Prostate gland (tissue), 2 donors: ENCODE measurements at regions not wholly inside any gene's neighbourhood (a gene's known extent, or its start where the extent isn't known, plus 50 kb on each side); places are given as distances from the start of the nearest gene placed in this dataset.

ENCODE experiments used
- DNase-seq: peaks from one replicate; pipeline ENCODE4 v3.0.0-alpha.2; 2019; ENCODE audit warnings: low spot score
- H3K27ac ChIP-seq, 2 donors: fragments of 200-600 bp; sonication (generic); 2 replicates each; pipeline ENCODE4 v1.5.1; 2017 to 2019
- H3K27me3 ChIP-seq: fragments of 200-600 bp; sonication (generic); replicated peaks from 2 replicates; pipeline ENCODE4 v1.5.1; 2019; ENCODE audit not compliant: insufficient read depth
- H3K36me3 ChIP-seq, 2 donors: fragments of 200-600 bp; sonication (generic); 1 replicate in 1 of 2; 2 replicates in 1 of 2; pipeline versions ENCODE4 v1.5.1 to v1.8.1; 2017 to 2019
- H3K4me1 ChIP-seq: fragments of 200-600 bp; sonication (generic); replicated peaks from 2 replicates; pipeline ENCODE4 v1.5.1; 2019
- H3K4me3 ChIP-seq, 2 donors: fragments of 200-600 bp; sonication (generic); 2 replicates each; pipeline ENCODE4 v1.5.1; 2017 to 2019
- H3K9me3 ChIP-seq: fragments of 200-600 bp; sonication (generic); 2 replicates; pipeline ENCODE4 v1.5.1; 2017
- POLR2A ChIP-seq: fragments of 450-650 bp; IDR thresholded peaks from one replicate; pipeline ENCODE4 v1.6.1; 2016; ENCODE audit warnings: antibody characterized with exemption, mild to moderate bottlenecking
- POLR2AphosphoS5 ChIP-seq: sonication (generic); formaldehyde crosslinking; IDR thresholded peaks from one replicate; pipeline ENCODE4 v1.6.1; 2017; ENCODE audit warnings: antibody characterized with exemption
- WGBS: methylation state at CpG from one replicate; pipeline ENCODE4 v1.1.5; 2018; 5-methylcytosine and 5-hydroxymethylcytosine counted together
- intact Hi-C: fragments of 100-400 bp; cut with DNase I; formaldehyde crosslinking; loops from one replicate; pipeline ENCODE4 v1.14.2; 2022
- TF ChIP-seq, protein P1 (sequence below), 4 experiments: fragments of 200-600 bp in 2 of 4; fragments of 450-650 bp in 2 of 4; sonication (generic) in 2 of 4; IDR thresholded peaks; 1 replicate in 3 of 4; 2 replicates in 1 of 4; pipeline ENCODE4 v1.5.1; 2016 to 2019; ENCODE audit warnings: antibody characterized with exemption in 4 of 4, mild to moderate bottlenecking in 2 of 4, moderate library complexity in 2 of 4

DNA sequence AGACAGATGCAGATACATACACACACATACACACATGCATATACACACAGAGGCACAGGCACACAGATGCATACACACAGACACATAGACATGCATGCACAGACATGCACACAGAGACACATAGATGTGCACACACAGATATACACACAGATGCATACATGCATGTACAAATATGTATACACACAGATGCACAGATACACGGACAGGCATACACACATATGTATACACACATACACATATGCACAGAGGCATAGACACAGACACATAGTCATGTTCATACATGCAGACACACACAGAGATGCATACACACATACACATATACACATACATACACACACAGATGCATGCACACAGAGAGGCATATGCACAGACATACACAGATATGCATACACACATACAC, 437.3 kb upstream of the SMIM21 start:
- no peak for DNase-seq
- TF ChIP-seq POLR2AphosphoS5 (no peak), POLR2A (no peak)
- TF ChIP-seq, protein P1, sequence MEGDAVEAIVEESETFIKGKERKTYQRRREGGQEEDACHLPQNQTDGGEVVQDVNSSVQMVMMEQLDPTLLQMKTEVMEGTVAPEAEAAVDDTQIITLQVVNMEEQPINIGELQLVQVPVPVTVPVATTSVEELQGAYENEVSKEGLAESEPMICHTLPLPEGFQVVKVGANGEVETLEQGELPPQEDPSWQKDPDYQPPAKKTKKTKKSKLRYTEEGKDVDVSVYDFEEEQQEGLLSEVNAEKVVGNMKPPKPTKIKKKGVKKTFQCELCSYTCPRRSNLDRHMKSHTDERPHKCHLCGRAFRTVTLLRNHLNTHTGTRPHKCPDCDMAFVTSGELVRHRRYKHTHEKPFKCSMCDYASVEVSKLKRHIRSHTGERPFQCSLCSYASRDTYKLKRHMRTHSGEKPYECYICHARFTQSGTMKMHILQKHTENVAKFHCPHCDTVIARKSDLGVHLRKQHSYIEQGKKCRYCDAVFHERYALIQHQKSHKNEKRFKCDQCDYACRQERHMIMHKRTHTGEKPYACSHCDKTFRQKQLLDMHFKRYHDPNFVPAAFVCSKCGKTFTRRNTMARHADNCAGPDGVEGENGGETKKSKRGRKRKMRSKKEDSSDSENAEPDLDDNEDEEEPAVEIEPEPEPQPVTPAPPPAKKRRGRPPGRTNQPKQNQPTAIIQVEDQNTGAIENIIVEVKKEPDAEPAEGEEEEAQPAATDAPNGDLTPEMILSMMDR (IDR thresholded peaks at IDR 0.05): no peak
- 100% methylated on average over 1 of the region's 1 CpG for WGBS
- intact Hi-C loops: no loop called here
- Histone ChIP-seq H3K4me3 (no peak overlapping the region), H3K27me3 (no peaks in the 10 kb centered on the region), H3K4me1 (no peaks in the 10 kb centered on the region), H3K36me3 (no peaks in the 10 kb centered on the region), H3K27ac (no peak overlapping the region), H3K9me3 (no peaks in the 10 kb centered on the region)

DNA sequence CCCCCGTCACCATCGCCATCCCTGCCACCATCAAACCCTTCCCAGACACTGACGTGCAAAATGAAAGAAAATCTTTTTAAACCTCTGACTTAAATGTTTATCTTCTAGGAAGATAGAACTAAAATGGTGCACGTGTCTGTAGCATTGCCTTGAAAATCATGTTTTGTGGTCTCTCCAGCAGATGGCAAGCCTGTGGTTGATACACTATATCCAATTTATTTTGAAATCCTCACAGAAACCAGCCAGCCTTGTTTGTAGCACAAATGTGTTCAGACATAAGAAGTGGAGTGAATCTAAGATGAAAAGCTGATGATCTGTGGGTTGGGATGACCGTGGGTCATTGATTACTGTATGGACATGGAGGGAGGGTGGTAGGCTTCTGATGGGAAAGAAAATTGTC, 436.2 kb upstream of the SMIM21 start:
- WGBS: 88% methylated on average over 5 of the region's 5 CpGs

DNA sequence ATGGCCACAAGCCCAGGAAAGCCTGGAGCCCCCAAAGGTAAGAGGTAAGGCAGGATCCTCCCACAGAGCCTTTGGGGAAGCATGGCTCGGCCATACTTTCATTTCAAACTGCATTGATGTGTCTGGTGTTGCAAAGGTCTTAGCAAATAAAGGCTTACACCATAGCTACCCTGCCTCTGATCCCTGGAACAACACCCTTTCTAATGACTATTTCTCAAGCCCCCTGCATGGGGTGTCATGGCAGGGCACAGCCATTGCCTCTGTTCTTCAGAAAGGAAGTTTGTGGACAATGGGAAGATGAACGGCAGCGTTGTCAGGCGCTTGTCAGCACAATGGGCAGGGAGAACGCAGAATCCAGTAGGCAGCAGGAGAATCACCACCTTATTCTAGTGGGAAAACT, 435.0 kb upstream of the SMIM21 start:
- Histone ChIP-seq H3K4me3 (no peak overlapping the region), H3K27ac (no peak overlapping the region), H3K9me3 (no peaks in the 10 kb centered on the region), H3K36me3 (no peaks in the 10 kb centered on the region), H3K27me3 (no peaks in the 10 kb centered on the region), H3K4me1 (no peaks in the 10 kb centered on the region)
- TF ChIP-seq POLR2A (no peak), POLR2AphosphoS5 (no peak)
- TF ChIP-seq, protein P1 (IDR thresholded peaks at IDR 0.05): no peak
- no peak for DNase-seq
- WGBS: 87% methylated on average over 5 of the region's 5 CpGs
- intact Hi-C loops: no loop called here

More for the DNA sequence above, 436.2 kb upstream of the SMIM21 start:
- H3K9me3 ChIP-seq: no peaks in the 10 kb centered on the region
- DNase-seq: no peak
- no peaks in the 10 kb centered on the region for H3K4me1 ChIP-seq
- H3K27ac ChIP-seq: no peak overlapping the region
- H3K27me3 ChIP-seq: no peaks in the 10 kb centered on the region
- no peak overlapping the region for H3K4me3 ChIP-seq
- TF ChIP-seq POLR2A (no peak), POLR2AphosphoS5 (no peak)
- TF ChIP-seq, protein P1 (IDR thresholded peaks at IDR 0.05): no peak
- intact Hi-C loops: no loop called here
- no peaks in the 10 kb centered on the region for H3K36me3 ChIP-seq

DNA sequence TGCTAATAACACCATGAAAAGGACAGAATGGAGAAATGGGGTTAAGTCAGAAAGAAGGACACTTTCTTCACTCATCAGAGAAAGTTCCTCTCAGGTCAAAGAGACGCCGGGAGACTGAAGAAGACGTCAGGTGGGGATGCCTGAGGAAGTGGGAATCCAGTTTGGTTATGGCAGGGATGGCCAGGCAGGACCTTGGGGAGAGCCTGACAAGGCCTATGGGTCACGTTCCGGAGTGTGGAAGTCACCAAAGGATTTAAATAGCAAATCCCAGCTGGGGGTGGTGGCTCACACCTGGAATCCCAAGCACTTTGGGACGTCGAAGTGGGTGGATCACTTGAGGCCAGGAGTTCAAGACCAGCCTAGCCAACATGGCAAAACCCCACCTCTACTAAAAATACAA, 432.7 kb upstream of the SMIM21 start:
- Histone ChIP-seq H3K4me1 (no peaks in the 10 kb centered on the region), H3K27ac (no peak overlapping the region), H3K27me3 (no peaks in the 10 kb centered on the region), H3K36me3 (no peaks in the 10 kb centered on the region), H3K9me3 (no peaks in the 10 kb centered on the region), H3K4me3 (no peak overlapping the region)
- no peak for DNase-seq
- WGBS: 85% methylated on average over 7 of the region's 7 CpGs
- TF ChIP-seq POLR2A (no peak), POLR2AphosphoS5 (no peak)
- TF ChIP-seq, protein P1 (IDR thresholded peaks at IDR 0.05): no peak
- intact Hi-C loops: no loop called here

DNA sequence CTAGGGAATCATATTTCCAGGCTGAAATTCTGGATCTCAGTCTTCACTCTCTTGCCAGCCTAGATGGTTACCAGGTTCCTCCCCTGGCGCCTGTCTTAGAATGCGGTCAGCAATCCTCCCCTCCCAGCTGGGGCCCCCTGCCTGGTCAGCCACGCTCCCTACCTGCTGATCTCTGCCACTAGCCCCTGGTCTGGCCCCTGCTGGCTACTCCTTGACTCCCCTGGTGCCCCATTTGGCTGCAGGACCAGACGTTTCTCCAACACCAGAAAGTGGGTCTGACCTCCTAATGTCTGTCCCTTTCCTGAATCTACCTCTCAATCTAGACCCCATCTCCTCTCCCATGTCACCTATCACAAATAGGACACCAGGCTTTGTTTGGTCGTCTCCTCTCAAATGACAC, 432.0 kb upstream of the SMIM21 start:
- no peak for DNase-seq
- intact Hi-C loops: no loop called here
- Histone ChIP-seq H3K4me3 (no peak overlapping the region), H3K9me3 (no peaks in the 10 kb centered on the region), H3K36me3 (no peaks in the 10 kb centered on the region), H3K4me1 (no peaks in the 10 kb centered on the region), H3K27me3 (no peaks in the 10 kb centered on the region), H3K27ac (no peak overlapping the region)
- 82% methylated on average over 5 of the region's 5 CpGs for WGBS
- no peak for TF ChIP-seq POLR2AphosphoS5
- TF ChIP-seq, protein P1 (IDR thresholded peaks at IDR 0.05): no peak
